Heart left ventricle (tissue), 13 donors: ENCODE measurements at regions not wholly inside any gene's neighbourhood (a gene's known extent, or its start where the extent isn't known, plus 50 kb on each side); places are given as distances from the start of the nearest gene placed in this dataset.

Experiments used
- CTCF ChIP-seq, 12 donors: fragments of 200-600 bp; sonication (generic) in 4 of 12; IDR thresholded peaks; one replicate each; pipeline versions ENCODE4 v1.5.0 to v1.8.0; 2018 to 2022; ENCODE audit warnings: antibody characterized with exemption in 12 of 12, mild to moderate bottlenecking in 5 of 12
- POLR2A ChIP-seq, 2 donors: fragments of 450-650 bp; IDR thresholded peaks; one replicate each; pipeline ENCODE4 v1.6.1; 2017; ENCODE audit warnings: antibody characterized with exemption in 2 of 2, mild to moderate bottlenecking in 2 of 2, moderate library complexity in 2 of 2
- donor health status: ischemic (EF 13 %, LVEDD 7.1; RV severe dilation, severe dysfunction).
- donor health status: DM: no; HTN: yes; CAD: no.
- donor health status: DM: no; HTN: no; CAD: no.
- donor health status: ischemic (EF 25% LVEDD 6.9; RV normal size, moderate dysfunction).
- donor health status: ischemic (EF 25% LVEDD 5.7; RV mildly dilated, moderate dysfunction).
- donor health status: ischemic (EF 35%, LVEDD 5.7; RV mildly dilated, moderate dysfunction).
- donor health status: nonischemic (EF 11% LVEDD 7.7; RV severe dilation, severe dysfunction).
- donor health status: DM: yes; HTN: yes; CAD: no.
- donor health status: PGD.
- donor health status: ischemic (EF 29% LVEDD 5.4; RV normal size, mild dysfunction).
- donor health status: nonischemic (EF 23%, LVEDD 6.1; RV moderate dilation, normal function).

GRCh38 chr13:91100944-91101343 is 246.5 kb upstream of the MIR17HG start:
- TF ChIP-seq CTCF (IDR thresholded peaks at IDR 0.05) (no peak), POLR2A (IDR thresholded peaks at IDR 0.05) (no peak)
